ENCODE measurements at regions not wholly inside any gene's neighbourhood (a gene's known extent, or its start where the extent isn't known, plus 50 kb on each side); places are given as distances from the start of the nearest gene placed in this dataset.

GRCh38 chr12:126182619-126183236, 1117.5 kb downstream of the AACS start (continued):
- TF ChIP-seq, protein P1, sequence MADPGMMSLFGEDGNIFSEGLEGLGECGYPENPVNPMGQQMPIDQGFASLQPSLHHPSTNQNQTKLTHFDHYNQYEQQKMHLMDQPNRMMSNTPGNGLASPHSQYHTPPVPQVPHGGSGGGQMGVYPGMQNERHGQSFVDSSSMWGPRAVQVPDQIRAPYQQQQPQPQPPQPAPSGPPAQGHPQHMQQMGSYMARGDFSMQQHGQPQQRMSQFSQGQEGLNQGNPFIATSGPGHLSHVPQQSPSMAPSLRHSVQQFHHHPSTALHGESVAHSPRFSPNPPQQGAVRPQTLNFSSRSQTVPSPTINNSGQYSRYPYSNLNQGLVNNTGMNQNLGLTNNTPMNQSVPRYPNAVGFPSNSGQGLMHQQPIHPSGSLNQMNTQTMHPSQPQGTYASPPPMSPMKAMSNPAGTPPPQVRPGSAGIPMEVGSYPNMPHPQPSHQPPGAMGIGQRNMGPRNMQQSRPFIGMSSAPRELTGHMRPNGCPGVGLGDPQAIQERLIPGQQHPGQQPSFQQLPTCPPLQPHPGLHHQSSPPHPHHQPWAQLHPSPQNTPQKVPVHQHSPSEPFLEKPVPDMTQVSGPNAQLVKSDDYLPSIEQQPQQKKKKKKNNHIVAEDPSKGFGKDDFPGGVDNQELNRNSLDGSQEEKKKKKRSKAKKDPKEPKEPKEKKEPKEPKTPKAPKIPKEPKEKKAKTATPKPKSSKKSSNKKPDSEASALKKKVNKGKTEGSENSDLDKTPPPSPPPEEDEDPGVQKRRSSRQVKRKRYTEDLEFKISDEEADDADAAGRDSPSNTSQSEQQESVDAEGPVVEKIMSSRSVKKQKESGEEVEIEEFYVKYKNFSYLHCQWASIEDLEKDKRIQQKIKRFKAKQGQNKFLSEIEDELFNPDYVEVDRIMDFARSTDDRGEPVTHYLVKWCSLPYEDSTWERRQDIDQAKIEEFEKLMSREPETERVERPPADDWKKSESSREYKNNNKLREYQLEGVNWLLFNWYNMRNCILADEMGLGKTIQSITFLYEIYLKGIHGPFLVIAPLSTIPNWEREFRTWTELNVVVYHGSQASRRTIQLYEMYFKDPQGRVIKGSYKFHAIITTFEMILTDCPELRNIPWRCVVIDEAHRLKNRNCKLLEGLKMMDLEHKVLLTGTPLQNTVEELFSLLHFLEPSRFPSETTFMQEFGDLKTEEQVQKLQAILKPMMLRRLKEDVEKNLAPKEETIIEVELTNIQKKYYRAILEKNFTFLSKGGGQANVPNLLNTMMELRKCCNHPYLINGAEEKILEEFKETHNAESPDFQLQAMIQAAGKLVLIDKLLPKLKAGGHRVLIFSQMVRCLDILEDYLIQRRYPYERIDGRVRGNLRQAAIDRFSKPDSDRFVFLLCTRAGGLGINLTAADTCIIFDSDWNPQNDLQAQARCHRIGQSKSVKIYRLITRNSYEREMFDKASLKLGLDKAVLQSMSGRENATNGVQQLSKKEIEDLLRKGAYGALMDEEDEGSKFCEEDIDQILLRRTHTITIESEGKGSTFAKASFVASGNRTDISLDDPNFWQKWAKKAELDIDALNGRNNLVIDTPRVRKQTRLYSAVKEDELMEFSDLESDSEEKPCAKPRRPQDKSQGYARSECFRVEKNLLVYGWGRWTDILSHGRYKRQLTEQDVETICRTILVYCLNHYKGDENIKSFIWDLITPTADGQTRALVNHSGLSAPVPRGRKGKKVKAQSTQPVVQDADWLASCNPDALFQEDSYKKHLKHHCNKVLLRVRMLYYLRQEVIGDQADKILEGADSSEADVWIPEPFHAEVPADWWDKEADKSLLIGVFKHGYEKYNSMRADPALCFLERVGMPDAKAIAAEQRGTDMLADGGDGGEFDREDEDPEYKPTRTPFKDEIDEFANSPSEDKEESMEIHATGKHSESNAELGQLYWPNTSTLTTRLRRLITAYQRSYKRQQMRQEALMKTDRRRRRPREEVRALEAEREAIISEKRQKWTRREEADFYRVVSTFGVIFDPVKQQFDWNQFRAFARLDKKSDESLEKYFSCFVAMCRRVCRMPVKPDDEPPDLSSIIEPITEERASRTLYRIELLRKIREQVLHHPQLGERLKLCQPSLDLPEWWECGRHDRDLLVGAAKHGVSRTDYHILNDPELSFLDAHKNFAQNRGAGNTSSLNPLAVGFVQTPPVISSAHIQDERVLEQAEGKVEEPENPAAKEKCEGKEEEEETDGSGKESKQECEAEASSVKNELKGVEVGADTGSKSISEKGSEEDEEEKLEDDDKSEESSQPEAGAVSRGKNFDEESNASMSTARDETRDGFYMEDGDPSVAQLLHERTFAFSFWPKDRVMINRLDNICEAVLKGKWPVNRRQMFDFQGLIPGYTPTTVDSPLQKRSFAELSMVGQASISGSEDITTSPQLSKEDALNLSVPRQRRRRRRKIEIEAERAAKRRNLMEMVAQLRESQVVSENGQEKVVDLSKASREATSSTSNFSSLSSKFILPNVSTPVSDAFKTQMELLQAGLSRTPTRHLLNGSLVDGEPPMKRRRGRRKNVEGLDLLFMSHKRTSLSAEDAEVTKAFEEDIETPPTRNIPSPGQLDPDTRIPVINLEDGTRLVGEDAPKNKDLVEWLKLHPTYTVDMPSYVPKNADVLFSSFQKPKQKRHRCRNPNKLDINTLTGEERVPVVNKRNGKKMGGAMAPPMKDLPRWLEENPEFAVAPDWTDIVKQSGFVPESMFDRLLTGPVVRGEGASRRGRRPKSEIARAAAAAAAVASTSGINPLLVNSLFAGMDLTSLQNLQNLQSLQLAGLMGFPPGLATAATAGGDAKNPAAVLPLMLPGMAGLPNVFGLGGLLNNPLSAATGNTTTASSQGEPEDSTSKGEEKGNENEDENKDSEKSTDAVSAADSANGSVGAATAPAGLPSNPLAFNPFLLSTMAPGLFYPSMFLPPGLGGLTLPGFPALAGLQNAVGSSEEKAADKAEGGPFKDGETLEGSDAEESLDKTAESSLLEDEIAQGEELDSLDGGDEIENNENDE (IDR thresholded peaks at IDR 0.05; ENCODE audit: insufficient replicate concordance, low read length) = no peak
- TF ChIP-seq SIN3A (conservative IDR thresholded peaks at IDR 0.05 in 1 of 2, IDR thresholded peaks at IDR 0.05 in 1 of 2; ENCODE audit: low read depth in 1 of 2, low read length in 2 of 2) = no peak
- no peak for TF ChIP-seq KDM5A (IDR thresholded peaks at IDR 0.05; ENCODE audit: low read length)
- no peak for TF ChIP-seq SP2 (IDR thresholded peaks at IDR 0.05; ENCODE audit: low read length)
- TF ChIP-seq KDM4A (IDR thresholded peaks at IDR 0.05; ENCODE audit: low read depth, low read length, severe bottlenecking) = no peak
- TF ChIP-seq EP300 (IDR thresholded peaks at IDR 0.05; ENCODE audit: borderline replicate concordance in 1 of 2, low read depth in 2 of 2, low read length in 2 of 2) = no peak
- TF ChIP-seq ASH2L (IDR thresholded peaks at IDR 0.05; ENCODE audit: low read length) = no peak
- TF ChIP-seq CEBPB (IDR thresholded peaks at IDR 0.05; ENCODE audit: low read depth, low read length) = no peak
- TF ChIP-seq TAF7 (optimal IDR thresholded peaks at IDR 0.05; ENCODE audit: borderline replicate concordance, low read depth, low read length) = no peak
- TF ChIP-seq SAP30 (IDR thresholded peaks at IDR 0.05; ENCODE audit: insufficient read depth, insufficient replicate concordance, low read length) = no peak
- TF ChIP-seq CBX8 (IDR thresholded peaks at IDR 0.05; ENCODE audit: borderline replicate concordance, low read depth, low read length) = no peak
